HG02678 (cell line): ENCODE measurements at regions not wholly inside any gene's neighbourhood (a gene's known extent, or its start where the extent isn't known, plus 50 kb on each side); places are given as distances from the start of the nearest gene placed in this dataset.

ENCODE experiments used
- ATAC-seq: cut with Tn5 transposase; IDR thresholded peaks from one replicate; pipeline ENCODE4 v1.9.1; 2021; ENCODE audit warnings: mild to moderate bottlenecking, moderate library complexity; ENCODE audit not compliant: unreplicated experiment

DNA sequence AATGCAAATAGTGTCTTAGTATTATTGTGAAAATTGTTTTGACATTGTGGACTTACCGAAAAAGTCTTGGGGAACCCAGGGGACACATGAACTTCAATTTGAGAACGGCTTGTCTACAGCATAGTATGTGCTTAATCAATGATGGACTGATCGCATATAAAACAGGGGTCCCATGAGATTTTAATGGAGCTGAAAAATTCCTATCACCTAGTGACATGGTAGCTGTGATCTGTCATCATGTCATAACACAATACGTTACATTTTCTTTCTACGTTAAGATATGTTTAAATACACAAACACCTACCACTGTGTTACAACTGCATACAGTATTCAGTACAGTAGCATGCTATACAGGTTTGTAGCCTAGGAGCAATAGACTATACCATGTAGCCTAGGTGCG is 153.3 kb upstream of the FOXD3 start:
- no peak for ATAC-seq

DNA sequence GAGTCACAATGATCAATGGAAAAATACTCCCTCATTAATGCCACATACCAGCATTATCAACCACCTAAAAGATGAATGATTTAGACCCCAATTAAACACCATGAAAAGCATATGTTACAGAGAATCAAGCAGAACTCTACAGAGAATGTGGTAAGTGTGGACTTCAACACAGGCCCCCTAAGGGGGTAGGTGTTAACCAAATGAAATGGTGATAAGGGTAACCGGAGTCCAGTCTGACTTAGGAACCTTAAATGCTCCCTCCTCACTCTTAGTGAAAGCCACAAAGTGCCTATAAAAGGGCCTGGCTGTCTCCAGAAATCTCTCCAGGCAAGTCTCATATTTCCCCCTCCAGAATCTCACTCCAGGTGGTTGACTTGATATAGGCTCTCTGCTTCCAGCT is 149.2 kb upstream of the FOXD3 start:
- no peak for ATAC-seq

DNA sequence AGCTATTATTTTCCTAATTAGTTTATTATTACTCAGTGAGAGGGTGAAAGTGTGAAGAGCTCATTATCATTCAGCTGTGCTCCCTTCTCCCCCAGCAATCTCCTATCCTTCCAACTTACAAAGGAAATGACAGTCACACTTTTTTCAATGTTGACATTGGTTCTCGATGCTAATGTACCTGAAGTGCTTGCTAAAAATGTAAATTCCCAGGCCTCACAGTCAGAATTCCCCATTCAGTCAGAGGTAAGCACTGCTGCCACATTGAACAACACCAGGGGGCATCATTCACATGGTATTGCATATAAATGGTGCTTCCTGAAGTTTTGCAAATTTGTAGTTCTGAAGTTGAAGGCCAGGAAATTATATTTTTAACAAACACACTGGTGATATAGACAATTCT is 132.7 kb upstream of the FOXD3 start:
- no peak for ATAC-seq

DNA sequence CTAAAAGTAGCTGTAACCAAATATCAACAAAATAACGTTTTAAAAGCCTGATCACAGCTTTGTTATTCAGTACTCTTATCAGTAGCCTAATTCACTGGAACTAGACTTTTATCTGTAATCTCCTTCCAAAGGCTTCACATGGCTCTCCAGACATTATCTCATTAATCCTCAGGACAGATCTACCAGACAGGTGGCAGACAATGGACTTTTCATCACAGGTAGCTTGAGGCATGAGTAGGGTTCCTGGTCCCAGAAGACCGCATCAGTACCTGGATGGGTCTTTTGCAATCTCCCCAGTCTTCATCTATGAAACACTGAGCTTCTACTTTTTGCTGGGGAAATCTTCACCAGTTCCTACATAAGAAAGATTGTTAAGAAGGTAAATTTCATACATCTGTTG is 132.2 kb upstream of the FOXD3 start:
- ATAC-seq, result no peak

DNA sequence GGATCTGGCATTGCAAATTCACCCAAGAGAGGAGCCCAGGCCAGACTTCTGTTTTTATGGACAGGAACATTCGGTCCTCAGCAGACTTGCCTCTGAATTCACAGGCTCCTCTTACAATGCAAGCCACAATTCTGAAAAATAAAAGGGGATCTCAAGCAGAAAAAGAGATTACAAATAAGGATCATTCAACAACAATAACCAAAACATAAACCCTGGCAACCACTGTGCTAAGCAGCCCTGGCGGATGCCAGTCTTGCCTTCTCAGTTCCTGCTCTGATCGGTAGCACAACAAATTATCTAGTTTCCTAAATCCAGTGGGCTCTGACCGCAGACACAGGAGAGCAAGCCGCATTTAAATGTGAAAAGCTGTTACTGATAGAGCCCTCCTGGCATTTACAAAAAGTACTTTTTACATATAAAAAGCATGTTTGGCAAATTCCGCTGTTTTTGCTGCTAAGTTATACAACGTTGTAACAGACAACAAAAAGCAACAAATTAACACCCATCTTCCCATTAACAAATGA is 123.4 kb upstream of the FOXD3 start:
- ATAC-seq, result no peak

DNA sequence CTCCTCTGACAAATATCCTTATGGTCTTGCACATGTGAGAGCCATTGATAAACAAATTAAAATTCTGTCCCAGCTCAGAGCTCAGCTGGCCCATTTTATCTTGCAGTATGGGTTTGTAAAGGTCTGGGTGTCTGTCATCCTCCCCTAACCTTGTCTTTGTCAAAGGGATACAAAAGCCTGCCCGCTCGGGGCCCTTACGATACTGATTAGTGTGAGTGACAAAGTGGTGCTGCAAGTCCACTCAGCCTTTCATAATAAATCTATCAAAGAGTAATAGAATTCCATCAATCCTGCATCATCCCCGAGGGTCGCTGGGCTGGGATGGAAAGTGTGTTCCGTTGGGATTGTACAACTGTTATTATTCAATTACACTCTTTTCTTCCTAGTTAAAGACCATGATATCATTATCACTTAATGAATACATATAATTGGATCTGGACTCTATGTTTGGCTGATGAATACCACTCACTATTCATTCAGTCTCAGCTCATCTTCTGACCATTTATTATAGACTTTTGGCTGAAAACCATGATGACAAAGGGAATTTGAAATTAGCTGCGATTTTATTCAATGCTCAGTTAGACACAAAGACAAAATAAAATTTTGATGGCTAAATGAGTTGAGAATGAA is 122.5 kb upstream of the FOXD3 start:
- no peak for ATAC-seq

DNA sequence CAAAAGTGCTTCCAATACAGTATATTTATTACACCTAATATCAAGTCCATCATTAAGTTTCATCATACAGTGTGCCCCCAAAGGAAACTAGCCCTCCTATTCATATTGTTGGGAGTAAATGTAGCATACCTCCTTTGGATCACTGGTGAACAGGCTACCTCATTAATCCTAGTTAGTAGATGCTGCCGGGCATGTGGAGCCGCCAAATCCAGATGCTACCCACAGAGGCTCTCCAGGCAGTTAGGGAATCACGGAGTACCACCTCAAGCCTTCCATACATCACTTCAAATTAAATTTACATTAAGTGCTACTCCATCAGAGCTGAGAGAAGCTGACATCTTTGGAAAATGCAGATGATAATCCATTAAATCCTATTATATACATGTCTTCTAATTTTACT is 121.7 kb upstream of the FOXD3 start:
- ATAC-seq, result no peak

DNA sequence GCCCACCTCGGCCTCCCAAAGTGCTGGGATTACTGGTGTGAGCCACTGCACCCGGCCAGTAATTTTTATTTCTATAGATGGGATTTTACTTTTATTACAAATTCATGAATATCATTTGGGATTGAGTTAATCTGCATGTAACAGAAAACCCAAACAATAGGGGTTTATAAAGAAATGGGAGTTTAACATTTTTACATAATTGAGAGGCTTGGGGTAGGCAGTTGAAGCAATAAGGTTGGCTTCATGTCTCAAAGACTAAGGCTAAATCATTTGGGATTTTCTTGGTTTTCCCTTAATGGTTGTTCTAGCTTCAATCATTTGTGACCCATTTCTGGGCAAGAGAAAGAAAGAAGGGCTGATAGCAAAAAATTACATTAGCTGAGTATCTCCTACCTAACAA is 118.7 kb upstream of the FOXD3 start:
- ATAC-seq, result no peak

DNA sequence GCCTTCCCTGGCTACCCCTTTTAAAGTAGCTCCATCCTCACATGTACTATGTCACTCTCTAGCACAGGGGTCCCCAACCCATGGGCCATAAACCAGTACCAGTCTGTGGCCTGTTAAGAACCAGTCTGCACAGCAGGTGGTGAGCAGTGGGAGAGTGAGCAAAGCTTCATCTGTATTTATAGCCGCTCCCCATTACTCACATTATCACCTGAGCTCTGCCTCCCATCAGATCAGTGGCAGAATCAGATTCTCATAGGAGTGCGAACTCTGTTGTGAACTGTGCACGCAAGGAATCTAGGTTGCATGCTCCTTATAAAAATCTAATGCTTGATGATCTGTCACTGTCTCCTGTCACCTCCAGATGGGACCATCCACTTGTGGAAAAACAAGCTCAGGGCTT is 116.6 kb upstream of the FOXD3 start:
- ATAC-seq, result no peak

DNA sequence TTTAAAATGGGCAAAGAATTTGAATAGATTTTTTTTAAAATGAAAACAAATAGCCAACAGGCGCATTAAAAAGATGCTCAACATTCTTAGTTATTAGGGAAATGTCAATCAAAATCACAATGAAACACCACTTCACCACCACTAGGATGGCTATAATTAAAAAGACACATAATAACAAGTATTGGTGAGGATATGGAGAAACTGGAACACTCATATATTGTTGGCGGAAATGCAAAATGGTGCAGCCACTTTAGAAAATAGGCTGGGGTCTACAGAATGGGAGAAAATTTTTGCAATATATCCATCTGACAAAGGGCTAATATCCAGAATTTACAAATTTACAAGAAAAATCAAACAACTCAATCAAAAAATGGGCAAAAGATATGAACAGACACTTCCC is 107.8 kb upstream of the FOXD3 start:
- no peak for ATAC-seq

DNA sequence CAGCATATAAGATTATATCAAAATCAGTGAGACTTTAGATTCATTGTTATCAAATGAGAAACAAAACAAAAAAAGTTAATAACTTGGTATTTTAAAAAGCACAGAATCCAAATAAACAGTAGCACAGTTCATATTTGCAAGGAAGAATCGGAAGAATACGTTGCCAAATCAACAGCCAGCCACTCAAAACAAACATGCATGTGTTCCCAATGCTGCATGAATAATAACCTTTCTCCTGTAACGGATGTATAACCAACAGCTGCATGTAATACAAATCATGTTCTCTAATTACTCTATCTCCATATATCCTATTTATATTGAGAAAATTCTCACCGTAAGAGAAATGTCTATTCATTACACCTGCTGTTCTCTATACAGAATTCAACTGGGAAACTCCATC is 98.9 kb upstream of the FOXD3 start:
- ATAC-seq, result no peak

DNA sequence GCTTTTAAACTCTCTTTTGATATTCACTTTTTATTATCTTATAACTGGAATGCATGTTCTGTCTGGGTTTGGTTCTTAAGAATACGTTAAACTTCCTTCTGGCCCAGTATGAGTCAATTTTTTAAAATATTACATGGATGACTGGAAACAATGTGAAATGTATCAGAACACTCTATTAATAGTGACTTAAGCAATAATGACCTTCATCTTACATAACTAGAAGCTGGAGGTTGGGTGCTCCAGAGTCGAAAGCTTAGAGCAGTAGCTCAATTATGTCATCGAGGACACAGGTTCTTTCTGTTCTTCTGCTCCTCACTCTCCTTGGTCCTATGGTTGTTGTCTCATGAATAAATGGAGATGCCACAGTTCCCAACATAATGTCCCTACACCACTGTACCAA is 91.6 kb upstream of the FOXD3 start:
- ATAC-seq, result no peak

DNA sequence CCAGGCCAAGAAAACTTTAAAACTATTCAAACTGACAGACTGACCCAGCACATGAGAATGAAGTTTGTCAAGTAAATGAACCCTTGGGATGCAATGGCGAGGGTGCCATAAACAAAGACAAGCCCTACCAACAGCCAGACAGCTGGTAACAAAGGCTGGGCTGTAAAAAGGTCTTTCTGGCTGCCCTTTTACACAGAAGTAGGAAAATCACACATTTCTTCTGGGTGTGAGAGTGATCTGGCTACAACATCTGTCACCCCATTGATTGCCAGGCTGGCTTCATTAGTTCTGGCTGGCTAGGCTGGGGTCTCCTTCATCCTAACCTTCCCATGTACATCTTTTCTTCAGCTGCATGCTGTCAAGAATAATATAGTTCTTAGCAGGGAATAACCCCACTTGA is 83.6 kb upstream of the FOXD3 start:
- no peak for ATAC-seq

DNA sequence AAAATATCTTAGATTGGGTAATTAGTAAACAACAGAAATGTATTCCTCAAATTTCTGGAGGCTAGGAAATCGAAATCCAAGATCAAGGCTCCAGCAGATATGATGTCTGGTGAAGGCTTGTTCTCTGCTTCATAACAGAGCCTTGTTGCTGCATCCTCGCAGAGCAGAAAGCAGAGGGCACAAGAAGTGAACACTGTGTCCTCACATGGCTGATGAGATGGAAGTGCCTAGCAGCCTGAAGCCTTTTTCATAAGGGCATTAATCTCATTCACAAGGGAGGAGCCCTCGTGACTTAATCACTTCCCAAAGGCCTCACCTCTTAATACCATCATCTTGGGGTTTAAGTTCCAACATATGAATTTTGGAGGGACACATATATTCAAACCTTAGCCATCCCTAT is 77.2 kb upstream of the FOXD3 start:
- ATAC-seq, result no peak

DNA sequence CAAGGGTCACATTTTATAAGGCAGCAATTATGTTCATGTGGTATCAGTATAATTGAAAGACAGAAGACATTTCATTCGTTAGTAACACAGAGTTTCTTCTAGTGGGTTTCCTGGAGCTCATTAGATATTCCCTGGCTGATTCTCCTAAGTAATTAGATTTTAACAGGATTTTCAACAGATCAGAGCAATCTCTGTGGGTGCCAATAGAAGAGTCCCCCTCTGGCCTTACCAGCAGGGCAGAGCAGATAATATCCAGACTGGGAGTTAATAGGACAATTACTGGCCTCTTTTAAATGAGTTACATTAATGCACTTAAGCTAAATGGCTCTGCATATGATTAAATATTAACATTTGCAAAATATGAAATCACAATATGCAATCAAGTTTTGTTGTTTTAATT is 74.2 kb upstream of the FOXD3 start:
- ATAC-seq, result no peak

DNA sequence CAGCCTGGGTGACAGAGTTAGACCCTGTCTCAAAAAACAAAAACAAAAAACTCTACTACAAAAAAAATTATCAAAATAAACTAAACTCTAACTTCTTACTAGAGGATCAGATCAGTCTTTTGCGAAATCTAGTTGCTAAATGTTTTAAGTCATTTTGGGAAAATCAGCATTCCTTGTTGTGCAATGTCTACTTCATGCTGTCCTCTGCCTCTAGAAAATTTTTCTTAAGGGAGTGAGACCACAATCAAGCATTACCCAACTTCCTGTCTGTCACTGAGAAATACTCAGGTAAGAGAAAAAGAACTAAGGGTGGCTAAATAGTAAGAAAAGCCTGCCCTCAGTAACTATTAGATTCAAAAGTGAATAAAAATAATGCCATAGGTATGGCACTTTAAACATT is 67.2 kb upstream of the FOXD3 start:
- no peak for ATAC-seq

DNA sequence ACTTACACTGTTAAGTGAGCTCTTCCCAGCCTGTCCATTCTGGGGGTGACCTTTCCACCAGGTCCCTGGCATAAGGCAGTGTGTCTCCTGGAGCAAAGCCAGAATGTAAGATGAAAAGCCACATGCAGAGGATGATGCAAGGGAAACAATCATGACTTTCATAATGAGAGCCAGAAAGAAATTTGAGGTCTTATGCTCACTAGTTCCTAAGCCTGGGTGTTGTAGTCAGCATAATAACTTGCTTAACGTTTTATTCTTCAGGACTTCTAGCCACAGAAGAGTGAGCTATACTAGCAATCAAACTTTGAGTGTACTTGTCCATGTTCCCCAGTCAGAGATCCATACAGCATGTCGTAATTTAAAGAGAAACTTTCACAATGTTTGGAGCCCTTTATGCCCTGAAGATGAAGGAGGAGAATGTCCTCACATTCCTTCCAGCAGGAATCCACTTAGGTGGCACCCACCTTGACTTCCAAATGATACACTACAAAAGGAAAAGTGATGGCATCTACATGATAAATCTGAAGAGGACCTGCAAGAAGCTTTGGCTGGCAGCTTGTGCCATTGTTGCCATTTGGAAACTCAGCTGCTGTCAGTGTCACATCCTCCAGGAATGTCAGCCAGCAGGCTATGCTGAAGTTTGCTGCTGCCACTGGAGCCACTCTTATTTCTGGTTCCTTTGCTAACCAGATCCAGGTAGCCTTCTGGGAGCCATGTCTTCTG is 60.5 kb upstream of the FOXD3 start:
- no peak for ATAC-seq

DNA sequence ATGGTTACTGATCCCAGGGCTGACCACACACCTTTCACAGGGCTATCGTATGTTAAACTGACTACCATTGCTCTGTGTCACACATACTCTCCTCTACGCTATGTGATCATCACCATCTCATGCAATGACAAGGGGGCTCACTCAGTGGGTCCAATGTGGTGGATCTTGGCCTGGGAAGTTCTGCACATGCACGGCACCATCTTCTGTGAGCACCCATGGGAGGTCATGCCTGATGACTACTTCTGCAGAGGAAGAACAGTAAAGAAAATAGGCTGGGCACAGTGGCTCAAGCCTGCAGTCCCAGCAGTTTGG is 60.0 kb upstream of the FOXD3 start:
- no peak for ATAC-seq

DNA sequence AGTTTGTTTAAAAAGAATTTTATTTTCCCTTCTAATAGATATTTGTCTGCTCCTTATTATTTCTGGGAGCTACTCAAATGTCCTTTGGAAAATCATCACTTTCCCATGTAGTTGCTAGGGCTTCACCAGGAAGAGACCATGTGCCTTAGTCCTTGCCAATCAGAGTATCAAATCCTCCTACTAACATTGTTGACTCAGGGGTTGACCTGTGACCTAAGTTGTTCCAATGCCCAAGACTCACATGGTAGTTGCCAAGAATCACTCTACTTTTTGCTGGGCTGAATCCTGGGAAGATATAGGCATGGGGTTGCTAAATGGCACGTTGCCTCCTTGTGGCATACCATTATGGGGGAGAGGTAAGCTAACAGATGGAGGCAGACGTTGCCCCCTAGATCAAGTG is 58.2 kb upstream of the FOXD3 start:
- ATAC-seq, result no peak

DNA sequence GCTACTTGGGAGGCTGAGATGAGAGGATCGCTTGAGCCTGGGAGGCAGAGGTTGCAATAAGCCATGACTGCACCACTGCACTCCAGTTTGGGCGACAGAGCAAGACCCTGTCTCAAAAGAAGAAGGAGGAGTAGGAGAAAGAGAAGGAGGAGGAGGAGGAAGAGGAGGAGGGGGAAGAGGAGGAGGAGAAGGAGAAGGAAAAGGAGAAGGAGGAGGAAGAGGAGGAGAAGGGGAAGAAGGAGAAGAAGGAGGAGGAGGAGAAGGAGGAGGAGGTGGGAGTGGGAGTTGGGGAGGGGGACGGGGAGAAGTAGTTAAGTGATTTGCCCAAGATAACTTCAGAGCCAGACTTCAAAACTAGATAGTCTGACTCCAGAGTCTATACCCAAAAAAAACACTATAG is 55.5 kb upstream of the FOXD3 start:
- ATAC-seq, result no peak

DNA sequence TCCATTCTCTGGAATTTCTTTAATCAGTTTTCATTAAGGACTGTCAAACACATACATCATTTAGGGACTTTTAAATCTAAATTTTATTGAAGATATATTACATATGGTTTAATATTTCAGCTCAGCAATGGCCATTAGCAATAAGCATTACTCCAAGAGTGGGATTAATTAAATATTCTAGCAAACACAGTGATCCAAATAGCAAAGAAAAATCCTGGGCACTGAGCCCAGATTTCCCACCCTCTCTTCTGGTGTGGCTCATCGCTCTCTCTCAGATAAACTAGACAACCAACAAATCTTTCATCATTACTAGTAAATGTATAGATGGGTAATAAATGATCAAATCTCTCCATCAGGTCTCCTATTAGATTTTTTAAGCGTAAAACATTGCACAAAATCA is 53.5 kb upstream of the FOXD3 start:
- ATAC-seq, result no peak

DNA sequence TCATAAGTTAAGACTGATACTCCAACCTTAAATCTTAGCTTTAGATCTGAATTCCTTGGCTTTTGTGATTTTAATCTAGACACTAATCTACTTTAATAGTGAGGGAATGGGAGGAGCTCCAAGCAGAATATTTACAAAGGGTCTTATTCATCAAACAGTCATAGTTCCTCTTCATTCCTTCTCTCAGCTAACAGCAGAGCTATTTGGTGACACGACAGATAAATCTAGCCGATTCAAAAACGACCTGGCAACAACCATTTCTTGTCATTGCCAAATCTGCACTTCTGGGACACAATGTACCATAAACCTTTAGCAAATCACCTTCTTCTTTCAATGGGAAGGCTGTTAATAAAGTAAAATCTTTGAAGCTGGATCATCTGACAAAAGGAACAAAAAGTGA is 52.8 kb upstream of the FOXD3 start:
- no peak for ATAC-seq
